Kidney epithelial cell (primary cell): ENCODE measurements at regions not wholly inside any gene's neighbourhood (a gene's known extent, or its start where the extent isn't known, plus 50 kb on each side); places are given as distances from the start of the nearest gene placed in this dataset.
A peak's percentile ranks its signal among the peaks of the same experiment; 100 is the strongest.

Experiments
- DNase-seq: peaks from one replicate; pipeline ENCODE4 v3.0.0-alpha.2; 2010; ENCODE audit warnings: low read depth
- H3K27me3 ChIP-seq: 2 replicates; pipeline ENCODE4 v1.6.0; 2011; ENCODE audit warnings: low read length; ENCODE audit not compliant: control insufficient read depth, insufficient read depth
- H3K36me3 ChIP-seq: 2 replicates; pipeline ENCODE4 v1.5.1; 2011; ENCODE audit warnings: low read length; ENCODE audit not compliant: control insufficient read depth, insufficient read depth
- H3K4me3 ChIP-seq: 2 replicates; pipeline ENCODE4 v1.5.1; 2011; ENCODE audit warnings: low read depth, mild to moderate bottlenecking, control low read depth, low read length
- CTCF ChIP-seq: IDR thresholded peaks from 2 replicates; pipeline ENCODE4 v1.5.1; 2011; ENCODE audit warnings: mild to moderate bottlenecking, moderate library complexity, low read length, control low read depth, inconsistent platforms; ENCODE audit not compliant: insufficient read depth, poor library complexity, severe bottlenecking

- peak; percentile 7 for DNase-seq
- TF ChIP-seq CTCF, result peak; percentile 95
- no peaks in the 10 kb centered on the region for H3K27me3 ChIP-seq
- no peak overlapping the region for H3K4me3 ChIP-seq
- no peaks in the 10 kb centered on the region for H3K36me3 ChIP-seq
Observed at GRCh38 chr2:35410431-35411061, 945.0 kb upstream of the CRIM1 start.

GRCh38 chr2:35409762-35410161, 945.8 kb upstream of the CRIM1 start:
- H3K4me3 ChIP-seq, result no peak overlapping the region
- no peaks in the 10 kb centered on the region for H3K36me3 ChIP-seq
- no peaks in the 10 kb centered on the region for H3K27me3 ChIP-seq
- DNase-seq, result no peak
- TF ChIP-seq CTCF, result no peak

GRCh38 chr2:35408320-35408719, 947.3 kb upstream of the CRIM1 start:
- no peaks in the 10 kb centered on the region for H3K27me3 ChIP-seq
- no peak for TF ChIP-seq CTCF
- DNase-seq, result no peak
- no peaks in the 10 kb centered on the region for H3K36me3 ChIP-seq
- H3K4me3 ChIP-seq, result no peak overlapping the region

- no peaks in the 10 kb centered on the region for H3K27me3 ChIP-seq
- DNase-seq, result no peak
- no peak overlapping the region for H3K4me3 ChIP-seq
- no peaks in the 10 kb centered on the region for H3K36me3 ChIP-seq
- no peak for TF ChIP-seq CTCF
Observed at GRCh38 chr2:35391736-35392442, 963.7 kb upstream of the CRIM1 start.

- Histone ChIP-seq H3K4me3 (no peak overlapping the region), H3K27me3 (no peaks in the 10 kb centered on the region), H3K36me3 (no peaks in the 10 kb centered on the region)
- DNase-seq, result no peak
- no peak for TF ChIP-seq CTCF
Observed at GRCh38 chr2:35378791-35379190, 976.8 kb upstream of the CRIM1 start.

GRCh38 chr2:35374845-35375244, 980.7 kb upstream of the CRIM1 start:
- TF ChIP-seq CTCF, result no peak
- Histone ChIP-seq H3K27me3 (no peaks in the 10 kb centered on the region), H3K4me3 (no peak overlapping the region), H3K36me3 (no peaks in the 10 kb centered on the region)
- DNase-seq, result no peak
